ENCODE measurements at regions not wholly inside any gene's neighbourhood (a gene's known extent, or its start where the extent isn't known, plus 50 kb on each side); places are given as distances from the start of the nearest gene placed in this dataset.

GRCh38 chr22:27110665-27111451 lies 453.5 kb downstream of the MIAT start:
- TF ChIP-seq CTCF (conservative IDR thresholded peaks at IDR 0.05; ENCODE audit: low read depth, low read length) (no peak), EZH2 (IDR thresholded peaks at IDR 0.05; ENCODE audit: borderline replicate concordance, low read depth, low read length, poor library complexity, severe bottlenecking) (no peak)

Measured in A673 (cell line).